H1 (cell line): ENCODE measurements at regions not wholly inside any gene's neighbourhood (a gene's known extent, or its start where the extent isn't known, plus 50 kb on each side); places are given as distances from the start of the nearest gene placed in this dataset.
"Not testable (repeated sequence)": the region's sequence is repeated elsewhere in the genome, so short reads cannot be mapped to it uniquely, and the experiment has no call there.

Experiments used
- CTCF ChIA-PET: fragments of 300-600 bp; sonication (Branson Sonifier 250); formaldehyde crosslinking; loops from one replicate; lab custom pipeline; 2021; ENCODE audit not compliant: partially characterized antibody; lab: Charles Lee
- POLR2A ChIA-PET: fragments of 300-600 bp; sonication (Branson Sonifier 250); formaldehyde crosslinking; loops from one replicate; lab custom pipeline; 2021; ENCODE audit warnings: inconsistent platforms; ENCODE audit not compliant: partially characterized antibody; lab: Charles Lee
- DNase-seq, 2 experiments: peaks; one replicate each; pipeline versions ENCODE4 v3.0.0 to v3.0.0-alpha.2; 2010 to 2022; ENCODE audit warnings: low spot score in 2 of 2, low read depth in 1 of 2, mixed read lengths in 1 of 2
- FAIRE-seq: peaks from 2 replicates; lab custom pipeline; 2011; peaks lifted over from hg19 to GRCh38; lab: Jason Lieb, UNC
- H2AFZ ChIP-seq: 2 replicates; pipeline ENCODE4 v1.8.1; 2012; ENCODE audit warnings: low read length, inconsistent platforms
- H2AK5ac ChIP-seq: 2 replicates; pipeline ENCODE4 v1.6.1; 2013; ENCODE audit warnings: low read depth, low read length
- H2BK120ac ChIP-seq: replicated peaks from 2 replicates; pipeline ENCODE3; 2013; ENCODE audit warnings: low read depth, low read length, inconsistent platforms
- H2BK12ac ChIP-seq: 2 replicates; pipeline ENCODE4 v1.6.1; 2013; ENCODE audit warnings: low read depth, low read length
- H2BK15ac ChIP-seq: 2 replicates; pipeline ENCODE4 v1.6.1; 2013; ENCODE audit warnings: low read length
- H2BK20ac ChIP-seq: 2 replicates; pipeline ENCODE4 v1.6.1; 2013; ENCODE audit warnings: low read length
- H2BK5ac ChIP-seq: 2 replicates; pipeline ENCODE4 v1.6.1; 2013; ENCODE audit warnings: low read depth, low read length
- H3K14ac ChIP-seq: 2 replicates; pipeline ENCODE4 v1.6.1; 2013; ENCODE audit warnings: inconsistent platforms; ENCODE audit not compliant: insufficient read length
- H3K18ac ChIP-seq: 2 replicates; pipeline ENCODE4 v1.6.1; 2013; ENCODE audit warnings: low read length; ENCODE audit errors: extremely low read depth
- H3K23ac ChIP-seq: 2 replicates; pipeline ENCODE4 v1.6.1; 2013; ENCODE audit warnings: inconsistent platforms; ENCODE audit not compliant: insufficient read length
- H3K23me2 ChIP-seq: 2 replicates; pipeline ENCODE4 v1.6.1; 2013; ENCODE audit warnings: low read depth, low read length
- H3K27ac ChIP-seq: 2 replicates; pipeline ENCODE4 v1.6.1; 2011; ENCODE audit warnings: low read depth, low read length, inconsistent platforms
- H3K27me3 ChIP-seq, 4 experiments: replicated peaks in 1 of 4; 1 replicate in 1 of 4; 2 replicates in 3 of 4; pipeline versions ENCODE4 v1.6.1 to v1.8.1; 2011 to 2013; ENCODE audit warnings: low read length in 3 of 4, mild to moderate bottlenecking in 3 of 4, inconsistent platforms in 2 of 4, mixed read lengths in 2 of 4, moderate library complexity in 1 of 4; ENCODE audit not compliant: control insufficient read depth in 3 of 4, insufficient read depth in 3 of 4; ENCODE audit errors: extremely low read depth in 1 of 4
- H3K36me3 ChIP-seq, 4 experiments: 2 replicates each; pipeline versions ENCODE4 v1.6.1 to v1.8.1; 2011 to 2013; ENCODE audit warnings: mild to moderate bottlenecking in 4 of 4, low read length in 3 of 4, moderate library complexity in 2 of 4, control low read depth in 1 of 4, inconsistent platforms in 1 of 4; ENCODE audit not compliant: insufficient read depth in 4 of 4, control insufficient read depth in 2 of 4
- H3K4ac ChIP-seq: replicated peaks from 2 replicates; pipeline ENCODE3; 2013; ENCODE audit warnings: low read length, low read depth, mixed read lengths, inconsistent platforms; ENCODE audit not compliant: insufficient read length
- H3K4me1 ChIP-seq, 4 experiments: replicated peaks in 1 of 4; 1 replicate in 1 of 4; 2 replicates in 3 of 4; pipeline versions ENCODE4 v1.6.1 to v1.8.1; 2011 to 2013; ENCODE audit warnings: low read length in 3 of 4, inconsistent platforms in 2 of 4, mixed read lengths in 1 of 4; ENCODE audit not compliant: insufficient read depth in 4 of 4, control insufficient read depth in 3 of 4
- H3K4me2 ChIP-seq, 2 experiments: 2 replicates each; pipeline versions ENCODE4 v1.6.1 to v1.8.1; 2011 to 2013; ENCODE audit warnings: low read depth in 2 of 2, low read length in 2 of 2, control low read depth in 1 of 2, inconsistent platforms in 1 of 2, mild to moderate bottlenecking in 1 of 2; ENCODE audit not compliant: insufficient read depth in 1 of 2
- H3K4me3 ChIP-seq, 4 experiments: fragments of 200-600, 300-600 bp in 1 of 4; sonication (generic), shearing (Covaris generic), sonication (Bioruptor Twin) in 1 of 4; 2 replicates each; pipeline versions ENCODE4 v1.5.1 to v1.8.1; 2011 to 2016; ENCODE audit warnings: low read length in 4 of 4, low read depth in 3 of 4, control low read depth in 2 of 4, inconsistent platforms in 2 of 4, mild to moderate bottlenecking in 2 of 4, mixed read lengths in 1 of 4, moderate library complexity in 1 of 4; ENCODE audit not compliant: insufficient read depth in 2 of 4; ENCODE audit errors: extremely low read depth in 1 of 4
- H3K56ac ChIP-seq: replicated peaks from 2 replicates; pipeline ENCODE3; 2013; ENCODE audit warnings: low read depth, mild to moderate bottlenecking, mixed read lengths, low read length, inconsistent platforms; ENCODE audit not compliant: insufficient read length
- H3K79me1 ChIP-seq: 2 replicates; pipeline ENCODE4 v1.6.1; 2013; ENCODE audit warnings: low read depth, low read length, control low read depth
- H3K79me2 ChIP-seq, 2 experiments: 2 replicates each; pipeline versions ENCODE4 v1.6.1 to v1.8.1; 2012 to 2013; ENCODE audit warnings: low read length in 2 of 2, mild to moderate bottlenecking in 2 of 2, inconsistent platforms in 1 of 2; ENCODE audit not compliant: insufficient read depth in 2 of 2, control insufficient read depth in 1 of 2
- H3K9ac ChIP-seq, 4 experiments: replicated peaks in 1 of 4; 1 replicate in 1 of 4; 2 replicates in 3 of 4; pipeline versions ENCODE4 v1.6.1 to v1.8.1; 2011 to 2013; ENCODE audit warnings: low read depth in 3 of 4, low read length in 3 of 4, control low read depth in 2 of 4, mild to moderate bottlenecking in 2 of 4, moderate library complexity in 2 of 4, inconsistent platforms in 1 of 4; ENCODE audit errors: extremely low read depth in 1 of 4
- H3K9me3 ChIP-seq, 2 experiments: 2 replicates each; pipeline versions ENCODE4 v1.6.1 to v1.8.1; 2012 to 2013; ENCODE audit warnings: mild to moderate bottlenecking in 2 of 2, moderate library complexity in 2 of 2, control low read depth in 1 of 2, inconsistent platforms in 1 of 2, low read depth in 1 of 2, low read length in 1 of 2, mixed read lengths in 1 of 2; ENCODE audit not compliant: insufficient read depth in 2 of 2
- H4K20me1 ChIP-seq, 2 experiments: replicated peaks in 1 of 2; 2 replicates each; pipeline versions ENCODE3 to v1.8.1; 2011 to 2013; ENCODE audit warnings: inconsistent platforms in 2 of 2, low read length in 2 of 2, mild to moderate bottlenecking in 1 of 2; ENCODE audit not compliant: insufficient read depth in 2 of 2, control insufficient read depth in 1 of 2
- H4K5ac ChIP-seq: 2 replicates; pipeline ENCODE4 v1.6.1; 2013; ENCODE audit warnings: low read length, low read depth, mixed read lengths, inconsistent platforms; ENCODE audit not compliant: insufficient read length
- H4K8ac ChIP-seq: 2 replicates; pipeline ENCODE4 v1.8.0; 2013; ENCODE audit warnings: mild to moderate bottlenecking, moderate library complexity, low read length, inconsistent platforms; ENCODE audit not compliant: insufficient read depth; ENCODE audit errors: extremely low read depth
- H4K91ac ChIP-seq: replicated peaks from 2 replicates; pipeline ENCODE3; 2013; ENCODE audit warnings: low read length, mixed read lengths, inconsistent platforms; ENCODE audit not compliant: insufficient read length
- WGBS, 2 experiments: shearing (Covaris generic) in 1 of 2; methylation state at CpG; one replicate each; pipeline versions ENCODE4 v1.1.6 to v1.1.7; 2013 to 2015; ENCODE audit warnings: low lambda C conversion rate in 2 of 2, mixed read lengths in 2 of 2, inconsistent platforms in 1 of 2, low coverage in 1 of 2, missing lambda C conversion rate in 1 of 2; ENCODE audit not compliant: insufficient replicate concordance in 2 of 2, insufficient coverage in 1 of 2, insufficient read length in 1 of 2; ENCODE audit errors: extremely low coverage in 1 of 2, missing lambda C conversion rate in 1 of 2; 5-methylcytosine and 5-hydroxymethylcytosine counted together

- H2BK5ac ChIP-seq, H4K20me1 ChIP-seq, H4K8ac ChIP-seq, H3K36me3 ChIP-seq, H3K9me3 ChIP-seq, H3K4me2 ChIP-seq, H2BK15ac ChIP-seq, H3K79me1 ChIP-seq, H3K56ac ChIP-seq, POLR2A ChIA-PET, H2AFZ ChIP-seq, DNase-seq, H3K9ac ChIP-seq, H3K4ac ChIP-seq, H3K27ac ChIP-seq, H2AK5ac ChIP-seq, H2BK20ac ChIP-seq, H3K4me1 ChIP-seq, H3K23ac ChIP-seq, CTCF ChIA-PET, H3K14ac ChIP-seq, H3K23me2 ChIP-seq, H3K79me2 ChIP-seq, H2BK120ac ChIP-seq, H4K91ac ChIP-seq, H4K5ac ChIP-seq, H3K18ac ChIP-seq, FAIRE-seq, H3K27me3 ChIP-seq, H2BK12ac ChIP-seq, H3K4me3 ChIP-seq: not testable (repeated sequence)
- 86% methylated on average over 3 of the region's 3 CpGs; no CpG with 5 or more reads in 1 of the 2 experiments for WGBS, 2 experiments
Observed at GRCh38 chr3:144907581-144907980, 936.0 kb downstream of the DIPK2A start.
